DND-41 (cell line): ENCODE measurements at regions not wholly inside any gene's neighbourhood (a gene's known extent, or its start where the extent isn't known, plus 50 kb on each side); places are given as distances from the start of the nearest gene placed in this dataset.

Experiments
- ATAC-seq: fragments of 200-7000 bp; cut with Tn5 transposase; 3 replicates; pipeline ENCODE4 v1.9.1; 2021; ENCODE audit warnings: low read depth; ENCODE audit not compliant: insufficient read depth
- DNase-seq: peaks from one replicate; pipeline ENCODE4 v3.0.0-alpha.2; 2020
- H2AFZ ChIP-seq: 2 replicates; pipeline ENCODE4 v1.6.0; 2012; ENCODE audit warnings: low read depth, low read length
- H3K27ac ChIP-seq: 2 replicates; pipeline ENCODE4 v1.5.1; 2012; ENCODE audit warnings: low read length, inconsistent platforms
- H3K27me3 ChIP-seq: fragments of 200-600 bp; sonication (generic); 2 replicates; pipeline ENCODE4 v1.6.0; 2012; ENCODE audit warnings: low read length, mild to moderate bottlenecking, inconsistent platforms; ENCODE audit not compliant: insufficient read depth, poor library complexity
- H3K36me3 ChIP-seq: 2 replicates; pipeline ENCODE4 v1.5.1; 2012; ENCODE audit warnings: low read length, inconsistent platforms; ENCODE audit not compliant: insufficient read depth
- H3K4me1 ChIP-seq: 2 replicates; pipeline ENCODE4 v1.5.1; 2012; ENCODE audit warnings: mild to moderate bottlenecking, low read length; ENCODE audit not compliant: insufficient read depth
- H3K4me2 ChIP-seq: 2 replicates; pipeline ENCODE4 v1.6.0; 2012; ENCODE audit warnings: mild to moderate bottlenecking, moderate library complexity, low read length, inconsistent platforms; ENCODE audit not compliant: insufficient read depth
- H3K4me3 ChIP-seq, 2 experiments: fragments of 200-600 bp in 1 of 2; shearing (Covaris generic) in 1 of 2; 2 replicates each; pipeline ENCODE4 v1.5.1; 2012 to 2016; ENCODE audit warnings: inconsistent platforms in 2 of 2, low read length in 2 of 2, mild to moderate bottlenecking in 2 of 2, low read depth in 1 of 2, moderate library complexity in 1 of 2
- H3K79me2 ChIP-seq: 2 replicates; pipeline ENCODE4 v1.6.0; 2012; ENCODE audit warnings: low read length, inconsistent platforms; ENCODE audit not compliant: insufficient read depth
- H3K9ac ChIP-seq: 2 replicates; pipeline ENCODE4 v1.6.0; 2012; ENCODE audit warnings: low read depth, mild to moderate bottlenecking, inconsistent platforms, low read length, moderate library complexity
- H3K9me3 ChIP-seq: 2 replicates; pipeline ENCODE4 v1.5.1; 2012; ENCODE audit warnings: low read length, moderate library complexity, mild to moderate bottlenecking, inconsistent platforms; ENCODE audit not compliant: insufficient read depth, severe bottlenecking
- H4K20me1 ChIP-seq: 2 replicates; pipeline ENCODE4 v1.6.0; 2012; ENCODE audit warnings: low read length; ENCODE audit not compliant: insufficient read depth
- CTCF ChIP-seq: IDR thresholded peaks from 2 replicates; pipeline ENCODE4 v1.5.1; 2012; ENCODE audit warnings: borderline replicate concordance, low read length, moderate library complexity, mild to moderate bottlenecking; ENCODE audit not compliant: poor library complexity, severe bottlenecking; ENCODE audit errors: extremely low read depth
- EZH2 ChIP-seq: IDR thresholded peaks from 3 replicates; pipeline ENCODE4 v1.6.1; 2012; ENCODE audit warnings: borderline replicate concordance, low read depth, mild to moderate bottlenecking, moderate library complexity, low read length, inconsistent platforms; ENCODE audit not compliant: severe bottlenecking

GRCh38 chr13:78768950-78769349 is 110.0 kb upstream of the OBI1 start:
- Histone ChIP-seq H3K36me3 (no peaks in the 10 kb centered on the region), H3K4me1 (no peaks in the 10 kb centered on the region), H2AFZ (no peak overlapping the region), H3K4me3 (no peak overlapping the region), H3K27me3 (peaks cover 16% of the 10 kb centered on the region), H3K27ac (no peak overlapping the region), H3K4me2 (no peak overlapping the region), H3K9ac (no peak overlapping the region), H4K20me1 (no peaks in the 10 kb centered on the region), H3K9me3 (no peaks in the 10 kb centered on the region), H3K79me2 (no peaks in the 10 kb centered on the region)
- DNase-seq = no peak
- TF ChIP-seq CTCF (no peak), EZH2 (no peak)
- ATAC-seq = no peak

- ATAC-seq (no peak), DNase-seq (no peak)
- no peaks in the 10 kb centered on the region for H3K79me2 ChIP-seq
- no peak overlapping the region for H3K27ac ChIP-seq
- no peak overlapping the region for H2AFZ ChIP-seq
- no peaks in the 10 kb centered on the region for H4K20me1 ChIP-seq
- TF ChIP-seq EZH2 (no peak), CTCF (no peak)
- H3K9ac ChIP-seq = no peak overlapping the region
- no peaks in the 10 kb centered on the region for H3K9me3 ChIP-seq
- H3K4me3 ChIP-seq = no peak overlapping the region
- H3K27me3 ChIP-seq = peaks cover 6% of the 10 kb centered on the region
- H3K4me1 ChIP-seq = no peaks in the 10 kb centered on the region
- H3K36me3 ChIP-seq = no peaks in the 10 kb centered on the region
- H3K4me2 ChIP-seq = no peak overlapping the region
Measured at GRCh38 chr13:78764665-78765064, 105.7 kb upstream of the OBI1 start.

- H4K20me1 ChIP-seq = no peaks in the 10 kb centered on the region
- H3K9ac ChIP-seq = no peak overlapping the region
- H3K79me2 ChIP-seq = no peaks in the 10 kb centered on the region
- H3K4me2 ChIP-seq = no peak overlapping the region
- no peak overlapping the region for H2AFZ ChIP-seq
- TF ChIP-seq CTCF (no peak), EZH2 (no peak)
- H3K4me3 ChIP-seq = no peak overlapping the region
- no peak for DNase-seq
- H3K27me3 ChIP-seq = peaks cover 3% of the 10 kb centered on the region
- ATAC-seq = no peak
- H3K4me1 ChIP-seq = no peaks in the 10 kb centered on the region
- no peak overlapping the region for H3K27ac ChIP-seq
- no peaks in the 10 kb centered on the region for H3K9me3 ChIP-seq
- H3K36me3 ChIP-seq = no peaks in the 10 kb centered on the region
Measured at GRCh38 chr13:78762825-78763224, 103.9 kb upstream of the OBI1 start.

GRCh38 chr13:78759704-78760103 is 100.7 kb upstream of the OBI1 start:
- Histone ChIP-seq H3K9ac (no peak overlapping the region), H4K20me1 (no peaks in the 10 kb centered on the region), H3K27ac (no peak overlapping the region), H2AFZ (no peak overlapping the region), H3K79me2 (no peaks in the 10 kb centered on the region), H3K36me3 (no peaks in the 10 kb centered on the region), H3K27me3 (peaks cover 9% of the 10 kb centered on the region), H3K9me3 (no peaks in the 10 kb centered on the region), H3K4me3 (no peak overlapping the region), H3K4me1 (no peaks in the 10 kb centered on the region), H3K4me2 (no peak overlapping the region)
- ATAC-seq (no peak), DNase-seq (no peak)
- TF ChIP-seq CTCF (peak; percentile 21), EZH2 (no peak)
